GM13976 (cell line): ENCODE measurements at regions not wholly inside any gene's neighbourhood (a gene's known extent, or its start where the extent isn't known, plus 50 kb on each side); places are given as distances from the start of the nearest gene placed in this dataset.

Experiments used
- DNase-seq: peaks from one replicate; pipeline ENCODE4 v3.0.0; 2012; ENCODE audit warnings: low spot score
- in situ Hi-C: fragments of 300-500 bp; cut with MboI; formaldehyde crosslinking; loops from one replicate; pipeline ENCODE4 v1.12.0; 2022; ENCODE audit warnings: low sequenced_read_pairs, mixed read lengths, inconsistent platforms; ENCODE audit not compliant: unreplicated experiment
- TF ChIP-seq, protein P1 (sequence below): IDR thresholded peaks from 2 replicates; pipeline ENCODE4 v1.5.1; 2012; ENCODE audit warnings: borderline replicate concordance, mild to moderate bottlenecking; ENCODE audit not compliant: insufficient read depth; ENCODE audit errors: extremely low read depth, missing control alignments, control extremely low read depth

DNA sequence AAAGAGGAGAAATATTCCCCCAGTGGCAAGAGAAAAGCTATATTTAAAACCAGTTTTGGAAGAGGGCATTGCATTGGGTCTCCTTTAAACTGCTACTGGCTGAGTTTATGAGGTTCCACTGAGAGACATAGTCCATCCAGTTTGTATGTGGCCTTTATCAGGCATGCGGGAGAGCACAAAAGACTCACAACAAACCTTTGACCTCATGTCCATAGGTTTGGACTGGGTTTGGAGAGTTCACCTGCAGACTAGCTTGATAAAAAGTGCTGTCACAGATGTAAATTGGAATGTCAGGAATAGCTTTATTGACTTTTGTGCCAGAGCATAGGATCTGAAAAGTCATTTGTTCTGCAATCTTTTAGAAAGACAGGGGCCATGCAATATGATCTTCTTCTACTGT is 131.0 kb upstream of the NRIP1 start:
- in situ Hi-C loops: no loop called here
- TF ChIP-seq, protein P1, sequence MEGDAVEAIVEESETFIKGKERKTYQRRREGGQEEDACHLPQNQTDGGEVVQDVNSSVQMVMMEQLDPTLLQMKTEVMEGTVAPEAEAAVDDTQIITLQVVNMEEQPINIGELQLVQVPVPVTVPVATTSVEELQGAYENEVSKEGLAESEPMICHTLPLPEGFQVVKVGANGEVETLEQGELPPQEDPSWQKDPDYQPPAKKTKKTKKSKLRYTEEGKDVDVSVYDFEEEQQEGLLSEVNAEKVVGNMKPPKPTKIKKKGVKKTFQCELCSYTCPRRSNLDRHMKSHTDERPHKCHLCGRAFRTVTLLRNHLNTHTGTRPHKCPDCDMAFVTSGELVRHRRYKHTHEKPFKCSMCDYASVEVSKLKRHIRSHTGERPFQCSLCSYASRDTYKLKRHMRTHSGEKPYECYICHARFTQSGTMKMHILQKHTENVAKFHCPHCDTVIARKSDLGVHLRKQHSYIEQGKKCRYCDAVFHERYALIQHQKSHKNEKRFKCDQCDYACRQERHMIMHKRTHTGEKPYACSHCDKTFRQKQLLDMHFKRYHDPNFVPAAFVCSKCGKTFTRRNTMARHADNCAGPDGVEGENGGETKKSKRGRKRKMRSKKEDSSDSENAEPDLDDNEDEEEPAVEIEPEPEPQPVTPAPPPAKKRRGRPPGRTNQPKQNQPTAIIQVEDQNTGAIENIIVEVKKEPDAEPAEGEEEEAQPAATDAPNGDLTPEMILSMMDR: no peak
- DNase-seq: no peak

DNA sequence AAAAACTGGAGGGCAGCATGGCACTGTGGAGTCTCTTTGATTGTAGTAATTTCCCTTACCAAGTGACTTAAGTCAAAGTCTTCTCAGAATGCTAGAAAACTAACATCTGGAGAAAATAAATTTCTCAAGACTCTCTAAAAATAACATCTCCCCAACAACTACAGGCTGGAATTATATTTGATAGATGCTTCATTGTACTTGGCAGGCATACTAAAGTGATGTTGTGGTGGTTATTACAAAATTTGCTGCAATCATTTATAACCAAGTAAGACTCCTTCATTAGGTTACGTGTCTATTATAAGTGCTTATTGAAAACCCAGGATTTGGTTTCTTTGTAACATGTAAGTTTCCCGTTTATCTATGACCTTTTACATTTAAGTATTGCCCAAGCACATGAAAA is 132.9 kb upstream of the NRIP1 start:
- TF ChIP-seq, protein P1: no peak
- DNase-seq: no peak
- in situ Hi-C loops: no loop called here

DNA sequence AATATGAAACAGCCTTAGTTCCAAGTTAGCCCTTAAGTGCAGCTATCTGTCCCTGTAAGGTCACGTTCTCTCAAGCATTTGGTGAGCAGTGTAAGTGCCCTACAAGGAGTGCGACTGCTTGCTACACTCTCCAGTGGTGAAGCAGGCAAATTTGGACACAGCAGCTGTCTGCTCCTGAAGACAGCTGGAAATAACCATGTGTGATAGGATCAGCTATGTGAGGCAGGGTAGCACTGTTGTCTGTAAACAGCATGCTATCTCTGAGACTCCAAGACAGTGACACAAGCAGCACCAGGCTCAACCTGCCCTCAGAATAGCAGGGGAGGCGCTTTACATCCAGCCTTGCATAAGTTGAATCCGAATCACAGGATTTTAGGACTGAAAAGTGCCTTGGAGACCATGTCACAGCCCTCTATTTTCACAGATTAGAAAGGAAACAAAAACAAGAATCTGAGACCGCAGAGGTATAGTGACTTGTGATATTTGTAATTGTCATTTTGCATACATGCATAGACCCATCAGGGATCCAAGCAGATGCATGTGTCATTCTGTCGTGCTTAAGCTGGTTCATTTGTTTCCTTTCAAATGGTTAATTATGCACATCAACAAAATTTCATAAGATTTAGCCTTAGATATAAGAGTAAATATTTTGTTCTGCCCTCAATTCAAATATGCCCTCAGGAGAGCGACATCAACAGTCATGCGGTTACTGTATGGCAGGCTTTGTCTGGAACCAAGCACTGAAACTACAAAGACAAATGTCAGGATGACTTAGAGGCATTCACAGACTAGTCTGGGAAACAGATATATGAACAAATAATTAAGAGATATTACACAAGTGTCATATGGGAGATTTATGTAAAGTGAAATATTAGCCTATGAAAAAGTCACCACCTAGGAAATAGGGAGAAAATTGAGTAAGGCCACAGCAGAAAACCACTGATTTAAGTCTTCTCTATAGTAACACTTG is 134.9 kb upstream of the NRIP1 start:
- in situ Hi-C loops: no loop called here
- no peak for DNase-seq
- TF ChIP-seq, protein P1: no peak

DNA sequence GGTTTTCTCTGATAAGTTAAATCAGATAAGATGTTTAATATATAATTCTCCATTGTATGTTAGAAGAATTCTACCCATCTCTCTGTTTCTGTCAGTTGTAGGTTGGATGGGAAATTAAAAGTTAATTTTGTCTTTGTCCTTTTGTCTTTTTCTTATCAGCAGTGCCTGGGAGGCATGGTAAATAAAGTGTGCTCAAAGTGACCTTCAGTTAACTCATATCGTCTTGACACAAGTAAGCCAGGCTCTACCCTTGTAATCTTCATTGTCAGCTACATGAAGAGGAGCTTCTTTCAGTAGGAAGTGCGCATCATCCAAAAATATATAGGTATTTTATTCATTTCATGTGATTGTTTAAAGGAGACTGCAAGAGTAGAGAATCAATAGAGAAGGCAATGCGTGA is 138.9 kb upstream of the NRIP1 start:
- TF ChIP-seq, protein P1: no peak
- DNase-seq: no peak
- in situ Hi-C loops: no loop called here

DNA sequence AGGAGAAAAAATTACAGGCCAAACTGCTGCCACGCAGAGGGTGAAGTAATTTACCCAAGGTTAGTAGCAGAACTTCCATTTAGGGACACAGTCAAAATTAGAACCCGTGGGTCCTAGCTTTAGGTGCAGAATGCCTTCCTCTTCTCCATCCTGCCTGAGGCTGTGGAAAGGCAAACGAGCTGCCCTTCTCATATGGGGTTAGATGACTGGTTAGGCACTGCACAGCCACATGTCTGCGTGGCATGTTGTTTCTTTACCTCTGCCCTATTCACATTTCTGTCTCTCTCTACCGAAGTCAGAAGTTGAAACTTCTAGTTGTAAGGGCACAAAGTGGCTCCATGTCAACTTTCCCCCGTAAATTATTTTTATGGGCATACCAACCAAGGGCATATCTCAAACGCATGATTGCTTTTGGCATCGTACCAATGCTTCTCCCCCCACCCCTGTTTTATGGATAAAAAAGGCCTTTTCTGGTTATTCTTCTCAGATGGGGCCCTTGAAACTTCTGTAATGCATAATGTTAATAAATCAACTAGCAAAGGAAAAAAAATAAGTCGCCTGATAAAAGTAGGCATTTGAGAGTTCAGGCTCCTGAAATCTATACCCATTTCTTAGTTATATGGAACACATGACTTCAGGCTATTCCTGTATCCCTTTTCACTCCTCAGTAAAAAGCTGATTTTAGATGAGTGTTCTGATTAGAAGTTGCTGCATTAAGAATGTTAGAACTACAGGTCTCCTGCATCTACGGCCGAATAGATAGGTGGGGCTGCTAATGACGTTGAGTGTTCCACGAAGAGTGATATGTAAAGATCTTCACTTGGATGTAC is 139.6 kb upstream of the NRIP1 start:
- TF ChIP-seq, protein P1: no peak
- in situ Hi-C loops: no loop called here
- DNase-seq: no peak

DNA sequence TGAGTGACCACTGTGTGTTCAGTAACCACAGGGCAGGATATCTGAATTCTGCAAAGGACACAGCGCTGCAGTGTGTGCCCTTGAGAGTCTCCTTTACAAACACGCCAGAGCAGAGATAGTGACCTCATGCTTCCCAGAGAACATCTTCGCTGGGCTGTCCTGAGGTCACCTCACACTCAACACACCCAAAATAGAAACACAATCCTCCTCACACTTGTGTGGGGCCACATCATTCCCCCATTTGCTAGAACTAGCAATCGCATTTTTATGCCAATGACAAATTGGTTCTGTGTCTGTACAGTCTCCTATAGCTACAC is 140.1 kb upstream of the NRIP1 start:
- TF ChIP-seq, protein P1: no peak
- no peak for DNase-seq
- in situ Hi-C loops: no loop called here
